ENCODE measurements at regions not wholly inside any gene's neighbourhood (a gene's known extent, or its start where the extent isn't known, plus 50 kb on each side); places are given as distances from the start of the nearest gene placed in this dataset.

GRCh38 chr12:113587720-113588119 is 116.0 kb upstream of the LHX5 start:
- Mint-ChIP-seq H3K4me1 (ENCODE audit: low read depth, unreplicated experiment) (no peaks in the 10 kb centered on the region), H3K9me3 (ENCODE audit: low read depth, unreplicated experiment) (no peaks in the 10 kb centered on the region), H3K4me3 (ENCODE audit: low read depth, unreplicated experiment) (no peak overlapping the region), H3K27ac (ENCODE audit: unreplicated experiment) (no peak overlapping the region), H3K36me3 (ENCODE audit: insufficient read depth, unreplicated experiment) (no peaks in the 10 kb centered on the region), H3K27me3 (ENCODE audit: unreplicated experiment) (peaks cover 89% of the 10 kb centered on the region)
- intact Hi-C loops (cut with micrococcal nuclease; ENCODE audit: unreplicated experiment) = no loop called here
- no peak for TF ChIP-seq CTCF (IDR thresholded peaks at IDR 0.05; ENCODE audit: unreplicated experiment)
- DNase-seq = no peak
- BruUV-seq (replicated peaks) = no TSS peak
- CTCF ChIA-PET = no interaction called here

GRCh38 chr12:113586461-113586860 is 114.8 kb upstream of the LHX5 start:
- Mint-ChIP-seq H3K27me3 (ENCODE audit: unreplicated experiment) (peaks cover 89% of the 10 kb centered on the region), H3K27ac (ENCODE audit: unreplicated experiment) (no peak overlapping the region), H3K4me3 (ENCODE audit: low read depth, unreplicated experiment) (no peak overlapping the region), H3K36me3 (ENCODE audit: insufficient read depth, unreplicated experiment) (no peaks in the 10 kb centered on the region), H3K4me1 (ENCODE audit: low read depth, unreplicated experiment) (no peaks in the 10 kb centered on the region), H3K9me3 (ENCODE audit: low read depth, unreplicated experiment) (no peaks in the 10 kb centered on the region)
- BruUV-seq (replicated peaks) = no TSS peak
- CTCF ChIA-PET = no interaction called here
- intact Hi-C loops (cut with micrococcal nuclease; ENCODE audit: unreplicated experiment) = no loop called here
- no peak for DNase-seq
- TF ChIP-seq CTCF (IDR thresholded peaks at IDR 0.05; ENCODE audit: unreplicated experiment) = no peak

DNA sequence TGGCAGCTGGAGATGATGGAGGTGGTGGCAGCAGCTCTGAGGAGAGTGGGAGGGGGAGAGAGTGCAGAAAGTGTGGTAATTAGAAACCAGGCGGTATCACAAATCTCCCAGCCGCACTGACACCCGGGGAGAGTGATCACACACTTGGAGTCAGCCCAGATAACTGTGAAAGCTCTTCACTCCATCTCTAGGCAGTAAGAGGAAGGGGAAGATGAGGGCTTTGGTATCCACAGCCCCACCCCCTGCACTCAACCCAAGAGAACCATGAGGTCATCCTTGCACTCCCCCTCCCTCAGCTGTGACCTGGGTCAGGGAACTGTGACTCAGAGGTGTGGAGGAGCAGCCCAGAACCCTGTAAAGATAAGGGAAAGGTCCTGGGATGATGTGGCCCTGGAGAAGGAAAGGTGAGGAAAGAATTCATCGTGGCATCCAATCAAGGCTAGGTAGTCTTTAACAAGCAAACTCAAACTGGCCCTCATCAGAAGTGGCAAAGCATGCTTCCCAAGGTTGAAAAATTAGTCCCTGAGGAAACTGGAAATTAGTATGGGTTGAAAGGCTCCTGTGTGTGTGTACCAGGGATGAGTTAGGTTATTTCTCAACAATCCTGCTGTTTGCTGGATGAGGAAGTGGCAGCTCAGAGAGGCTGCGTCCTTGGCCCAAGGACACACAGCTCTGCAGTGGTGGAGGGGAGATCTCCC is 111.0 kb upstream of the LHX5 start:
- CTCF ChIA-PET = no interaction called here
- intact Hi-C loops (cut with micrococcal nuclease; ENCODE audit: unreplicated experiment) = no loop called here
- H3K36me3 Mint-ChIP-seq (ENCODE audit: insufficient read depth, unreplicated experiment) = no peaks in the 10 kb centered on the region
- peaks cover 80% of the 10 kb centered on the region for H3K27me3 Mint-ChIP-seq (ENCODE audit: unreplicated experiment)
- H3K27ac Mint-ChIP-seq (ENCODE audit: unreplicated experiment) = no peak overlapping the region
- no peak for TF ChIP-seq CTCF (IDR thresholded peaks at IDR 0.05; ENCODE audit: unreplicated experiment)
- no TSS peak for BruUV-seq (replicated peaks)
- H3K9me3 Mint-ChIP-seq (ENCODE audit: low read depth, unreplicated experiment) = peaks cover 3% of the 10 kb centered on the region
- H3K4me3 Mint-ChIP-seq (ENCODE audit: low read depth, unreplicated experiment) = no peak overlapping the region
- DNase-seq = no peak
- H3K4me1 Mint-ChIP-seq (ENCODE audit: low read depth, unreplicated experiment) = no peaks in the 10 kb centered on the region

DNA sequence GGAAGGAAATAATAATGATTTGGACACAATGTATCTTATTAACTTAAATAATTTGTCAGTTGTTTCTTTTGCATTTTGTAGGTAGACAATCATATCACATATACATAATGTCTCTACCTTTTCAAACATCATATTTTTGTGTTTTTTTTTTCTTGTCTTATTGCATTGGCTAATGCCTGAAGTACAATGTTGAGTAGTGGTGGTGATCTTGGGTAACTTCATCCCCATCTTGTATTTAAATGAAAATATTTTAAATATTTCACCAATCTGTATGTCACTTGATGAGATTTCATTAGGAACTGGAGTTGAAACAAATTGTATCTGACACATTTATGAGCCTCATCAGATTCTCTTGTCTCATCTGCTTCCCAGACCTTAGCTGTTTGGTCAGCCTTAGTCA is 109.7 kb upstream of the LHX5 start:
- Mint-ChIP-seq H3K27ac (ENCODE audit: unreplicated experiment) (no peak overlapping the region), H3K4me3 (ENCODE audit: low read depth, unreplicated experiment) (no peak overlapping the region), H3K27me3 (ENCODE audit: unreplicated experiment) (peaks cover 81% of the 10 kb centered on the region), H3K9me3 (ENCODE audit: low read depth, unreplicated experiment) (peaks cover 3% of the 10 kb centered on the region), H3K4me1 (ENCODE audit: low read depth, unreplicated experiment) (no peaks in the 10 kb centered on the region), H3K36me3 (ENCODE audit: insufficient read depth, unreplicated experiment) (no peaks in the 10 kb centered on the region)
- no peak for DNase-seq
- intact Hi-C loops (cut with micrococcal nuclease; ENCODE audit: unreplicated experiment) = no loop called here
- CTCF ChIA-PET = no interaction called here
- BruUV-seq (replicated peaks) = no TSS peak
- TF ChIP-seq CTCF (IDR thresholded peaks at IDR 0.05; ENCODE audit: unreplicated experiment) = no peak

Measured in Calu3 (cell line).